PFSK-1 (cell line): ENCODE measurements at regions not wholly inside any gene's neighbourhood (a gene's known extent, or its start where the extent isn't known, plus 50 kb on each side); places are given as distances from the start of the nearest gene placed in this dataset.

Experiments used
- POLR2AphosphoS5 ChIP-seq: IDR thresholded peaks from 2 replicates; pipeline ENCODE4 v1.6.1; 2012; ENCODE audit warnings: low read depth, mild to moderate bottlenecking, control low read depth, low read length, moderate library complexity
- REST ChIP-seq, 2 experiments: IDR thresholded peaks; 2 replicates each; pipeline versions ENCODE4 v1.6.1 to v1.8.0; 2011 to 2012; ENCODE audit warnings: low read depth in 2 of 2, low read length in 2 of 2, control low read depth in 1 of 2, inconsistent platforms in 1 of 2, mild to moderate bottlenecking in 1 of 2, moderate library complexity in 1 of 2; ENCODE audit not compliant: insufficient read depth in 1 of 2
- TAF1 ChIP-seq: IDR thresholded peaks from 2 replicates; pipeline ENCODE4 v1.6.1; 2012; ENCODE audit warnings: low read length, control low read depth, borderline replicate concordance; ENCODE audit not compliant: insufficient read depth

GRCh38 chr17:70357190-70357589 lies 187.9 kb downstream of the KCNJ2 start:
- no peak for TF ChIP-seq POLR2AphosphoS5
- no peak for TF ChIP-seq TAF1
- no peak for TF ChIP-seq REST (IDR thresholded peaks at IDR 0.05; ENCODE audit: insufficient read depth in 1 of 2, low read depth in 2 of 2, low read length in 2 of 2)
